Activated CD4-positive, alpha-beta memory T cell treated with anti-CD3 and anti-CD28 coated beads, Interleukin-2, amount 10 ng/mL, durations not matched to agents 7 days and 5 days (primary cell): ENCODE measurements at regions not wholly inside any gene's neighbourhood (a gene's known extent, or its start where the extent isn't known, plus 50 kb on each side); places are given as distances from the start of the nearest gene placed in this dataset.
"Not testable (repeated sequence)": the region's sequence is repeated elsewhere in the genome, so short reads cannot be mapped to it uniquely, and the experiment has no call there.

Source experiments
- CTCF ChIA-PET: fragments of 350-600 bp; sonication (Branson Sonifier 250); formaldehyde crosslinking; loops from one replicate; lab custom pipeline; 2021; ENCODE audit warnings: antibody characterized with exemption, inconsistent platforms; lab: Charles Lee
- POLR2A ChIA-PET: fragments of 350-600 bp; sonication (Branson Sonifier 250); formaldehyde crosslinking; loops from one replicate; lab custom pipeline; 2021; ENCODE audit warnings: antibody characterized with exemption; lab: Charles Lee
- DNase-seq: peaks from one replicate; pipeline ENCODE4 v3.0.0-alpha.2; 2020
- H3K27ac Mint-ChIP-seq: one replicate; pipeline ENCODE4 v1.8.0; 2021; ENCODE audit warnings: mild to moderate bottlenecking, mixed read lengths
- H3K27me3 Mint-ChIP-seq: one replicate; pipeline ENCODE4 v1.8.0; 2021; ENCODE audit warnings: mixed read lengths
- H3K36me3 Mint-ChIP-seq: one replicate; pipeline ENCODE4 v1.8.0; 2021; ENCODE audit warnings: low read depth, mixed read lengths
- H3K4me1 Mint-ChIP-seq: one replicate; pipeline ENCODE4 v1.8.0; 2021; ENCODE audit warnings: mixed read lengths
- H3K4me3 Mint-ChIP-seq: one replicate; pipeline ENCODE4 v1.8.0; 2021; ENCODE audit warnings: mild to moderate bottlenecking, mixed read lengths
- H3K9me3 Mint-ChIP-seq: one replicate; pipeline ENCODE4 v1.8.0; 2021; ENCODE audit warnings: mixed read lengths

DNA sequence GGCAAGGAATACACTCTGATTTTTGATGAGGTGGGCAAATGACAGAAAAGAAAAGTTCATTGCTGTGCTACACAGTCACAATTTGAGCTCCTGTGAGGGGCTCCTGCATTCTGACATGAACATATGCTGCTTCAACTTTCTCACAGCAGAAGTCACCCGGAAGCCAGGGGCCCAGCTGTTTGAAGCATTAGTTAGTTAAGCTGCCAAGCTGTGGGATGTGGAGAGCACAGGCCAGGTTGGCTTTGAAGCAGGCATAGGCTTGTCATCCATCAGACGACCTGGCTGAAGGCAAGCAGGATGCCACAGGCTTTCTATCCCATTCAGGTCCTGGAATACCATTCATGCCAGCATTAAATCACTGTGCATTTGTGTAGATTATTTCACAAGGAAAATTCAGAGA is 63.1 kb downstream of the MTNR1B start:
- DNase-seq = no peak
- CTCF ChIA-PET = no interaction called here
- H3K36me3 Mint-ChIP-seq = no peaks in the 10 kb centered on the region
- H3K27me3 Mint-ChIP-seq = peaks cover 2% of the 10 kb centered on the region
- H3K4me1 Mint-ChIP-seq = no peaks in the 10 kb centered on the region
- POLR2A ChIA-PET = no interaction called here
- H3K4me3 Mint-ChIP-seq = no peak overlapping the region
- H3K9me3 Mint-ChIP-seq = no peaks in the 10 kb centered on the region
- H3K27ac Mint-ChIP-seq = no peak overlapping the region

GRCh38 chr11:93033093-93033492 is 63.6 kb downstream of the MTNR1B start:
- no peak overlapping the region for H3K27ac Mint-ChIP-seq
- ChIA-PET CTCF (no interaction called here), POLR2A (no interaction called here)
- no peaks in the 10 kb centered on the region for H3K4me1 Mint-ChIP-seq
- peaks cover 2% of the 10 kb centered on the region for H3K27me3 Mint-ChIP-seq
- H3K9me3 Mint-ChIP-seq = no peaks in the 10 kb centered on the region
- DNase-seq = no peak
- no peak overlapping the region for H3K4me3 Mint-ChIP-seq
- no peaks in the 10 kb centered on the region for H3K36me3 Mint-ChIP-seq

DNA sequence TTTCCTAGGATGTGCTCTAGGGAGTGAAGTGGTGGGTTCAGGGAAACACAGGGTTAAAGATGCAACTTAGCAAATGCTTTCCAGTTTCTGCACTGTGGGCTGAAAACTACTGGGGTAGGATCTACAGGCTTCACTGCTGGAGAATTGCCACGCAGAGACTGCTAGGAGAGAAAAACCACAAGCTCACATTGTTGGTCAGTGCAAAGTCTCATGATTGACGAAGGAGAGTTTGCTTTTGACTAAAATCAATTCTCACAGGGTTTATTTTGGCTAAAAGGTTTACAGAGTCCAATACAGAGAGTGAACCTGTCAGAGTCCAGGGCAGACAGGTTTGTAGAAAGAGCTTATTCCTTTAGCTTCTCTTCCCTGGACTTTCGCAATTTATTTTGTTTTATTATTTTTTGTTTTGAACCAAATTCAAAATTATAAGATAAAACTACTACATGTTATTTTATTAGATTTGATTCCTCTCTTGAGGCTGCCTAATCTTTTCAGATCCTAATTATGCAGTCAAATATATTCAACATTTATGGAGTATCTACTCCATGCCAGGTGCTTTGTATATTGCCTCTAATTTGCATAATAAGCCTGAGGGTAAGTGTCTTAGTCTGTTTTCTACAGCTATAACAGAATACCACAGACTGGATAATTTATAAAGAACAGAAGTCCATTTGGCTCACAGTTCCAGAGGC is 64.7 kb downstream of the MTNR1B start:
- ChIA-PET POLR2A (no interaction called here), CTCF (no interaction called here)
- DNase-seq = no peak
- no peaks in the 10 kb centered on the region for H3K36me3 Mint-ChIP-seq
- no peak overlapping the region for H3K27ac Mint-ChIP-seq
- H3K27me3 Mint-ChIP-seq = peaks cover 5% of the 10 kb centered on the region
- no peaks in the 10 kb centered on the region for H3K9me3 Mint-ChIP-seq
- H3K4me1 Mint-ChIP-seq = no peaks in the 10 kb centered on the region
- H3K4me3 Mint-ChIP-seq = no peak overlapping the region

DNA sequence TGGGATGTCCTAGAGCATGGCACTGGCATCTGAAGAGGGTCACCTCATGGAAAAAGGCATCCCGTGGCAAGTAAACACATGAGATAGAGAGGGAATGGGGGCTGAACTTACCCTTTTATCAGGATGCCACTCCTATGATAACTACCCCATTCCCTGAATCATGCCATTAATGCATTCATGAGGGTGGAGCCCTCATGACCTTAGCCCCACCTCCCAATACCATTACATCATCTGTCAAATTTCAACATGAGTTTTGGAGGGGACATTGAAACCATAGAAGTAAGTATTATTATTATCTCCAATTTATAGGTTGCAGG is 65.2 kb downstream of the MTNR1B start:
- H3K27ac Mint-ChIP-seq = no peak overlapping the region
- CTCF ChIA-PET = no interaction called here
- no peaks in the 10 kb centered on the region for H3K9me3 Mint-ChIP-seq
- no peak for DNase-seq
- no peak overlapping the region for H3K4me3 Mint-ChIP-seq
- H3K27me3 Mint-ChIP-seq = peaks cover 5% of the 10 kb centered on the region
- POLR2A ChIA-PET = no interaction called here
- H3K36me3 Mint-ChIP-seq = no peaks in the 10 kb centered on the region
- no peaks in the 10 kb centered on the region for H3K4me1 Mint-ChIP-seq

- CTCF ChIA-PET = no interaction called here
Observed at GRCh38 chr11:93038521-93038920, 69.1 kb downstream of the MTNR1B start.

GRCh38 chr11:93039531-93040240 is 70.2 kb downstream of the MTNR1B start:
- Mint-ChIP-seq H3K36me3 (no peaks in the 10 kb centered on the region), H3K27ac (no peak overlapping the region), H3K4me1 (no peaks in the 10 kb centered on the region), H3K9me3 (no peaks in the 10 kb centered on the region), H3K4me3 (no peak overlapping the region), H3K27me3 (peaks cover 3% of the 10 kb centered on the region)
- ChIA-PET POLR2A (no interaction called here), CTCF (no interaction called here)
- DNase-seq = no peak

More at GRCh38 chr11:93038521-93038920, 69.1 kb downstream of the MTNR1B start:
- POLR2A ChIA-PET = no interaction called here
- no peak for DNase-seq
- Mint-ChIP-seq H3K9me3 (no peaks in the 10 kb centered on the region), H3K36me3 (no peaks in the 10 kb centered on the region), H3K27ac (no peak overlapping the region), H3K4me3 (no peak overlapping the region), H3K27me3 (peaks cover 3% of the 10 kb centered on the region), H3K4me1 (no peaks in the 10 kb centered on the region)

DNA sequence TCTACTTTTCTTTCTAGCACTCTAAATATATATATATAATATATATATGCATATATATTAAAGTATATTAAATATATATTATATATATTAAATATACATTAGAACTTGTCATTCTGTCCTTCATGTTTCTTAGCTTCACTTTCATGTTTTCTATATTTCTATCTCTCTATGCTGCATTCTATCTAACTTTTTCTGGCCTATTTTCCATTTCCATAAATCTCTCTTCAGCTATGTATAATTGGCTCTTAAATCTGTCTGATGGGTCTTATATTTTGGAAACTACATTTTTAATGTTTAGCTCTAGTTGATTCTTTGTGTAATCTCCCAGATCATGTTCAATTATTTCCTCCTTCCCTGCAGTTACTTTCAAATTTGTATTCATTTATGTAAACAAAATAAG is 72.2 kb downstream of the MTNR1B start:
- CTCF ChIA-PET = no interaction called here
- no peak for DNase-seq
- H3K36me3 Mint-ChIP-seq = no peaks in the 10 kb centered on the region
- peaks cover 3% of the 10 kb centered on the region for H3K27me3 Mint-ChIP-seq
- no peaks in the 10 kb centered on the region for H3K4me1 Mint-ChIP-seq
- H3K4me3 Mint-ChIP-seq = no peak overlapping the region
- no peaks in the 10 kb centered on the region for H3K9me3 Mint-ChIP-seq
- no peak overlapping the region for H3K27ac Mint-ChIP-seq
- POLR2A ChIA-PET = no interaction called here

DNA sequence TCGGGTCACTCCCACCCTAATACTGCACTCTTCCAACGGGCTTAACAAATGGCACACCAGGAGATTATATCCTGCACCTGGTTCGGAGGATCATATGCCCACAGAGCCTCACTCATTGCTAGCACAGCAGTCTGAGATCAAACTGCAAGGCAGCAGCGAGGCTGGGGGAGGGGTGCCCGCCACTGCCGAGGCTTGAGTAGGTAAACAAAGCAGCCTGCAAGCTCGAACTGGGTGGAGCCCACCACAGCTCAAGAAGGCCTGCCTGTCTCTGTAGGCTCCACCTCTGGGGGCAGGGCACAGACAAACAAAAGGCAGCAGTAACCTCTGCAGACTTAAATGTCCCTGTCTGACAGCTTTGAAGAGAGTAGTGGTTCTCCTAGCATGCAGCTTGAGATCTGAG is 73.7 kb downstream of the MTNR1B start:
- H3K36me3 Mint-ChIP-seq, H3K27me3 Mint-ChIP-seq, H3K4me1 Mint-ChIP-seq, H3K4me3 Mint-ChIP-seq, H3K9me3 Mint-ChIP-seq, POLR2A ChIA-PET, DNase-seq, CTCF ChIA-PET, H3K27ac Mint-ChIP-seq: not testable (repeated sequence)

- Mint-ChIP-seq H3K36me3 (no peaks in the 10 kb centered on the region), H3K27ac (no peak overlapping the region), H3K4me3 (no peak overlapping the region), H3K4me1 (no peaks in the 10 kb centered on the region), H3K9me3 (no peaks in the 10 kb centered on the region), H3K27me3 (no peaks in the 10 kb centered on the region)
- CTCF ChIA-PET = no interaction called here
- no peak for DNase-seq
- POLR2A ChIA-PET = no interaction called here
Observed at GRCh38 chr11:93049740-93050139, 80.3 kb downstream of the MTNR1B start.

DNA sequence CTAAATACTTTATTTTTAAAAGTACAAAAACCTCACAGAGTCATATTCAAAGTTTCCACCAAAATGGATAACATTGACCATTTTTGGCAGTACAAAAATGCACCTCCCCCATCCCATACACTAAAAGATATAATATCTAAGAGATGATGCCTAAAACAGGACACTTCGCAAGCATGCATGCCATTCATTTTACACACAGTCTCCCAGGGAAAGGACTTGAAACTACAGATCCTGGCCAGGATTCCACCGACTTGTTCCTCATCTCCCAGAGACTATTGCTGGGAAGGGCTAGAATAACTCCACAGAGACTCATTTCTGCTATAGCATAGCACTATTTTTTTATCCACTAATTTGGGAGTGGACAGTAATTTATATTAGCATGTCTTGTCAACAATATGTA is 81.7 kb downstream of the MTNR1B start:
- H3K27me3 Mint-ChIP-seq = no peaks in the 10 kb centered on the region
- DNase-seq = no peak
- ChIA-PET CTCF (no interaction called here), POLR2A (no interaction called here)
- no peaks in the 10 kb centered on the region for H3K36me3 Mint-ChIP-seq
- no peak overlapping the region for H3K4me3 Mint-ChIP-seq
- H3K27ac Mint-ChIP-seq = no peak overlapping the region
- no peaks in the 10 kb centered on the region for H3K9me3 Mint-ChIP-seq
- peaks cover 3% of the 10 kb centered on the region for H3K4me1 Mint-ChIP-seq

DNA sequence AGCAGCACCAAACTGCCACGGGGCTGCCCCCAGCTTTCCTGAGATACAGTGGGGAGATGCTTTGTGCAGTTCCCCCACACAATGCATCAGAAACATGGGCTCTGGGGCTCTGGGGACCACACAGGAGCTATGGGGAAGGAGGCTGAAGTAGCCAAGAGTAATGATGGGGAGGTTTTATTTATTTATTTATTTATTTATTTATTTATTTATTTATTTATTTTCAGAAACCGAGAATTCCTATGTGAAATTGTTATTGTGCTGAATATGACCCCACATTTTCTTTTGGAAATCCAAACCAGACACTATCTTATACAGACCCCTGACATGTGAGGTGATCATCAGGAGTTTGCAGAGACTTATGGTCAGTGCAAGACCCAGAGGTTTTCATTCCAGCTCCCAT is 84.4 kb downstream of the MTNR1B start:
- H3K4me3 Mint-ChIP-seq = no peak overlapping the region

DNA sequence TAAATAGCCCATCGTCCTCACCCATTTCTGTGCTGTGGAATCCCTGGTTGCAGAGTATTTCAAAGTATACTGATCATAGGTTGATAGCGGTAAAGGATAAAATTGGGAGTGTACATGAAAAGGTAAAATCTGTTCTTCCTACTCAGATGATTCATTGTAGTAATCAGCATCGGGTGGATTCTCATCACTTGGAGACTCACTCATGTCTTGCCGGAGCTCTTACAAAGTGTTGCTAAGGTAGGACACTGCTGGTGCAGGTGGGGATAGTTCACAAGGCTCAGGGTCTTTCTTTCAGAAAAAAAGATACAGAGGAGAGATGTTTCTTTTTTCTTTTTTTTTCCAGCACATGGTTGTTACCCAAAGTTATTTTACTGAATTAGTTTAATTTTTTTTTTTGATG is 84.8 kb downstream of the MTNR1B start:
- Mint-ChIP-seq H3K4me3 (no peak overlapping the region), H3K9me3 (no peaks in the 10 kb centered on the region), H3K27ac (no peak overlapping the region), H3K36me3 (no peaks in the 10 kb centered on the region), H3K27me3 (no peaks in the 10 kb centered on the region), H3K4me1 (peaks cover 3% of the 10 kb centered on the region)
- DNase-seq = no peak
- ChIA-PET CTCF (no interaction called here), POLR2A (no interaction called here)

More for the DNA sequence above, 84.4 kb downstream of the MTNR1B start:
- Mint-ChIP-seq H3K27ac (no peak overlapping the region), H3K4me1 (peaks cover 3% of the 10 kb centered on the region), H3K36me3 (no peaks in the 10 kb centered on the region), H3K27me3 (no peaks in the 10 kb centered on the region), H3K9me3 (no peaks in the 10 kb centered on the region)
- no peak for DNase-seq
- ChIA-PET CTCF (no interaction called here), POLR2A (no interaction called here)

- no peak overlapping the region for H3K27ac Mint-ChIP-seq
- CTCF ChIA-PET = no interaction called here
Observed at GRCh38 chr11:93054881-93055280, 85.4 kb downstream of the MTNR1B start.

More at GRCh38 chr11:93054881-93055280, 85.4 kb downstream of the MTNR1B start:
- Mint-ChIP-seq H3K27me3 (no peaks in the 10 kb centered on the region), H3K36me3 (no peaks in the 10 kb centered on the region), H3K9me3 (no peaks in the 10 kb centered on the region), H3K4me1 (peaks cover 3% of the 10 kb centered on the region), H3K4me3 (no peak overlapping the region)
- POLR2A ChIA-PET = no interaction called here
- DNase-seq = no peak
